T-helper 1 cell (primary cell): ENCODE measurements at regions not wholly inside any gene's neighbourhood (a gene's known extent, or its start where the extent isn't known, plus 50 kb on each side); places are given as distances from the start of the nearest gene placed in this dataset.

Experiments
- DNase-seq, 5 donors: peaks; one replicate each; pipeline ENCODE4 v3.0.0-alpha.2; 2012 to 2020

- DNase-seq = no peak
These were observed 124.7 kb upstream of the VSTM2B start for GRCh38 chr19:29400917-29401711.

- no peak for DNase-seq
These were observed 123.9 kb upstream of the VSTM2B start for GRCh38 chr19:29401712-29402421.

GRCh38 chr19:29402563-29402962 lies 123.2 kb upstream of the VSTM2B start:
- DNase-seq = no peak

GRCh38 chr19:29404015-29404414 lies 121.8 kb upstream of the VSTM2B start:
- no peak for DNase-seq

GRCh38 chr19:29404951-29405727 lies 120.7 kb upstream of the VSTM2B start:
- DNase-seq = no peak

- no peak for DNase-seq
These were observed 120.1 kb upstream of the VSTM2B start for GRCh38 chr19:29405728-29405995.

GRCh38 chr19:29409076-29409862 lies 116.5 kb upstream of the VSTM2B start:
- DNase-seq = no peak

- no peak for DNase-seq
These were observed 115.2 kb upstream of the VSTM2B start for GRCh38 chr19:29410601-29411000.

GRCh38 chr19:29411113-29411581 lies 114.6 kb upstream of the VSTM2B start:
- DNase-seq = no peak

- no peak for DNase-seq
These were observed 112.4 kb upstream of the VSTM2B start for GRCh38 chr19:29413435-29413834.

- DNase-seq = no peak
These were observed 110.3 kb upstream of the VSTM2B start for GRCh38 chr19:29415507-29415906.

- DNase-seq = no peak
These were observed 108.7 kb upstream of the VSTM2B start for GRCh38 chr19:29417048-29417447.

- DNase-seq = no peak
These were observed 107.6 kb upstream of the VSTM2B start for GRCh38 chr19:29418201-29418600.

GRCh38 chr19:29420065-29420464 lies 105.7 kb upstream of the VSTM2B start:
- no peak for DNase-seq

- DNase-seq = no peak
These were observed 105.2 kb upstream of the VSTM2B start for GRCh38 chr19:29420482-29421195.

- no peak for DNase-seq
These were observed 104.6 kb upstream of the VSTM2B start for GRCh38 chr19:29421196-29421545.

- DNase-seq = no peak
These were observed 103.7 kb upstream of the VSTM2B start for GRCh38 chr19:29422047-29422446.

GRCh38 chr19:29422486-29423085 lies 103.2 kb upstream of the VSTM2B start:
- no peak for DNase-seq

GRCh38 chr19:29428071-29428470 lies 97.7 kb upstream of the VSTM2B start:
- no peak for DNase-seq

- DNase-seq = no peak
These were observed 96.8 kb upstream of the VSTM2B start for GRCh38 chr19:29429021-29429420.

GRCh38 chr19:29429581-29429980 lies 96.2 kb upstream of the VSTM2B start:
- DNase-seq = no peak

GRCh38 chr19:29431332-29431731 lies 94.5 kb upstream of the VSTM2B start:
- DNase-seq = no peak
